ENCODE measurements at regions not wholly inside any gene's neighbourhood (a gene's known extent, or its start where the extent isn't known, plus 50 kb on each side); places are given as distances from the start of the nearest gene placed in this dataset.
"Not testable (repeated sequence)": the region's sequence is repeated elsewhere in the genome, so short reads cannot be mapped to it uniquely, and the experiment has no call there.

DNA sequence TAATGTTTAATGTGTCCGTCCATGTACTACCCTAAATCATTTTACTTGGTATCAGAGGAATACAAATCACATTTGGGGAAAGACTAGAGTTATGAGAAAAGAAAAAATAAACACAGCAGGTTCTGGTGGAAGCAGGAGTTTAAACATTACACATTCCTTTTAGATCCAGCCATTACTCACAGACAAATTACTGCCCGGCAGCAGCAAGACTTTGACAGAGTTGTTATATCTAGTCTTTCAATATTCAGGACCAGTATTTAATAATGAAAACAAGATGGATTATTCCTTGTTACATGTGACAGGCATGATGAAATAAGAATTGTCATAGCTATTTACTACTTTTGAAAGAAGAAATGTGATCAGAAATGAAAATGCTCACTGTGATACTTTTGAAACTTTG, 131.8 kb upstream of the GNAI1 start:
- H3K9ac ChIP-seq (replicated peaks; ENCODE audit: extremely low read depth, insufficient read depth, low read length), result no peak overlapping the region
- BruUV-seq (replicated peaks), result no TSS peak
- no peak for DNase-seq (ENCODE audit: low read depth, low spot score)

DNA sequence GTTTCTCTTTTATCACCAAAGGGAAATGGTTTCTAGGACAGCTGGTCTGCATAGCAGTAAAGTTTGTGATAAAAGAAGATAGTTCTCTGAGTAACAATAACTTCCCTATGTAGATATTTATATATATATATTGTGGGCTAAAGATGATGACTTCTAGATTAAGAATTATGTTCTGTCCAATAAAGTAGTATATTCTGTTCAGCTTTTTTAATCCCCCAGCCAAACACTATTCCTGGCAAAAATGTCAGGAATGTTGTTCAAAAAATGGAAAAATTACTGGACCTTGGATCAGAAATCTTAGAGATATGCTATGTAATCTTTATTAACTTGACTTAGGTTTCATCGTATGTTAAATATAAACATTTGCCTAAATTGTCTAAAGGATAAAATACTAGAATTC, 136.3 kb upstream of the GNAI1 start:
- TF ChIP-seq POLR2A (IDR thresholded peaks at IDR 0.05; ENCODE audit: low read depth, low read length), result no peak
- no peaks in the 10 kb centered on the region for H3K9me3 ChIP-seq (replicated peaks; ENCODE audit: control insufficient read depth, insufficient read depth, low read length)
- ChIA-PET CTCF (no interaction called here), POLR2A (no interaction called here)
- H3K27ac ChIP-seq (ENCODE audit: insufficient read depth, low read depth, low read length), result no peak overlapping the region
- H3K4me2 ChIP-seq (ENCODE audit: insufficient read depth, low read length), result no peak overlapping the region
- DNase-seq (ENCODE audit: low read depth, low spot score) (no peak), FAIRE-seq (no peak)
- no peak overlapping the region for H2AFZ ChIP-seq (ENCODE audit: low read depth, low read length)
- no peak overlapping the region for H3K4me3 ChIP-seq (replicated peaks in 1 of 3; ENCODE audit: insufficient read depth in 1 of 3, low read depth in 1 of 3, low read length in 3 of 3)
- dilution Hi-C loops (cut with MboI; ENCODE audit: extremely low pct_ligation_motif_present, low sequenced_read_pairs), result no loop called here
- H3K27me3 ChIP-seq (ENCODE audit: control insufficient read depth in 2 of 2, insufficient read depth in 2 of 2, low read length in 2 of 2), result no peaks in the 10 kb centered on the region
- no peak overlapping the region for H3K9ac ChIP-seq (replicated peaks; ENCODE audit: extremely low read depth, insufficient read depth, low read length)
- intact Hi-C loops (cut with micrococcal nuclease), result no loop called here
- H3K9me1 ChIP-seq (replicated peaks; ENCODE audit: control insufficient read depth, extremely low read depth, insufficient read depth, low read length), result no peaks in the 10 kb centered on the region
- H4K20me1 ChIP-seq (replicated peaks; ENCODE audit: control insufficient read depth, extremely low read depth, insufficient read depth, low read length), result no peaks in the 10 kb centered on the region
- no TSS peak for BruUV-seq (replicated peaks)
- H3K79me2 ChIP-seq (ENCODE audit: control insufficient read depth, insufficient read depth, low read length), result no peaks in the 10 kb centered on the region
- no peaks in the 10 kb centered on the region for H3K36me3 ChIP-seq (ENCODE audit: control insufficient read depth in 2 of 2, extremely low read depth in 1 of 2, insufficient read depth in 2 of 2, low read length in 2 of 2)
- no peaks in the 10 kb centered on the region for H3K4me1 ChIP-seq (ENCODE audit: control insufficient read depth, extremely low read depth, insufficient read depth, low read length)

More for the DNA sequence above, 131.8 kb upstream of the GNAI1 start:
- H3K36me3 ChIP-seq (ENCODE audit: control insufficient read depth in 2 of 2, extremely low read depth in 1 of 2, insufficient read depth in 2 of 2, low read length in 2 of 2), result no peaks in the 10 kb centered on the region
- H3K4me1 ChIP-seq (ENCODE audit: control insufficient read depth, extremely low read depth, insufficient read depth, low read length), result no peaks in the 10 kb centered on the region
- no peaks in the 10 kb centered on the region for H3K9me3 ChIP-seq (replicated peaks; ENCODE audit: control insufficient read depth, insufficient read depth, low read length)
- H4K20me1 ChIP-seq (replicated peaks; ENCODE audit: control insufficient read depth, extremely low read depth, insufficient read depth, low read length), result no peaks in the 10 kb centered on the region
- H3K9me1 ChIP-seq (replicated peaks; ENCODE audit: control insufficient read depth, extremely low read depth, insufficient read depth, low read length), result no peaks in the 10 kb centered on the region
- intact Hi-C loops (cut with micrococcal nuclease) (no loop called here), dilution Hi-C loops (cut with MboI; ENCODE audit: extremely low pct_ligation_motif_present, low sequenced_read_pairs) (no loop called here)
- H3K27ac ChIP-seq (ENCODE audit: insufficient read depth, low read depth, low read length), result no peak overlapping the region
- no peaks in the 10 kb centered on the region for H3K27me3 ChIP-seq (ENCODE audit: control insufficient read depth in 2 of 2, insufficient read depth in 2 of 2, low read length in 2 of 2)
- H3K4me2 ChIP-seq (ENCODE audit: insufficient read depth, low read length), result no peak overlapping the region
- no peak for FAIRE-seq
- H2AFZ ChIP-seq (ENCODE audit: low read depth, low read length), result no peak overlapping the region
- H3K4me3 ChIP-seq (replicated peaks in 1 of 3; ENCODE audit: insufficient read depth in 1 of 3, low read depth in 1 of 3, low read length in 3 of 3), result no peak overlapping the region
- TF ChIP-seq GATA2 (IDR thresholded peaks at IDR 0.05; ENCODE audit: insufficient read depth, insufficient read length, low read depth, low read length), result no peak
- POLR2A ChIA-PET, result no interaction called here
- CTCF ChIA-PET, result no interaction called here
- no peaks in the 10 kb centered on the region for H3K79me2 ChIP-seq (ENCODE audit: control insufficient read depth, insufficient read depth, low read length)

DNA sequence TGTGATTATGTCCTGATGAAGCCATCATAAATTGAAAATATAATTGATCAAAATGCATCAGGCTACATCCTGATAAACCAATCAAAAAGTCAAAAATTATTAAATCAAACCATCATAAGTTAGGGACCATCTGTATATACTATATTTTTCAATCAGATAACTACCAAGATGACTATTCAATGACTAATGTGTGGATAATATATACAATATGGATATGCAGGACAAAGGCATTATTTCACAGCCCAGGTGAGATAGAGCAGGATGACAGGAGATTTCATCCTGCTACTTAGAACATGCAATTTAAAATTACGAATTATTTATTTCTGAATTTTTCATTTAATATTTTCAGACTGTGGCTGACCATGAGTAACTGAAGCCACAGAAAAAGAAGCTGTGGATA, 137.3 kb upstream of the GNAI1 start:
- H3K4me1 ChIP-seq (ENCODE audit: control insufficient read depth, extremely low read depth, insufficient read depth, low read length), result no peaks in the 10 kb centered on the region
- no peak overlapping the region for H3K27ac ChIP-seq (ENCODE audit: insufficient read depth, low read depth, low read length)
- ChIA-PET POLR2A (no interaction called here), CTCF (no interaction called here)
- H3K36me3 ChIP-seq (ENCODE audit: control insufficient read depth in 2 of 2, extremely low read depth in 1 of 2, insufficient read depth in 2 of 2, low read length in 2 of 2), result no peaks in the 10 kb centered on the region
- no peak overlapping the region for H2AFZ ChIP-seq (ENCODE audit: low read depth, low read length)
- no peak for DNase-seq (ENCODE audit: low read depth, low spot score)
- H4K20me1 ChIP-seq (replicated peaks; ENCODE audit: control insufficient read depth, extremely low read depth, insufficient read depth, low read length), result no peaks in the 10 kb centered on the region
- no TSS peak for BruUV-seq (replicated peaks)
- no peak for FAIRE-seq
- no peak overlapping the region for H3K9ac ChIP-seq (replicated peaks; ENCODE audit: extremely low read depth, insufficient read depth, low read length)
- H3K4me3 ChIP-seq (replicated peaks in 1 of 3; ENCODE audit: insufficient read depth in 1 of 3, low read depth in 1 of 3, low read length in 3 of 3), result no peak overlapping the region
- H3K4me2 ChIP-seq (ENCODE audit: insufficient read depth, low read length), result no peak overlapping the region
- dilution Hi-C loops (cut with MboI; ENCODE audit: extremely low pct_ligation_motif_present, low sequenced_read_pairs) (no loop called here), intact Hi-C loops (cut with micrococcal nuclease) (no loop called here)
- no peak for TF ChIP-seq POLR2AphosphoS5 (IDR thresholded peaks at IDR 0.05; ENCODE audit: insufficient read depth, low read depth, low read length)
- no peaks in the 10 kb centered on the region for H3K79me2 ChIP-seq (ENCODE audit: control insufficient read depth, insufficient read depth, low read length)
- no peaks in the 10 kb centered on the region for H3K9me3 ChIP-seq (replicated peaks; ENCODE audit: control insufficient read depth, insufficient read depth, low read length)
- no peaks in the 10 kb centered on the region for H3K9me1 ChIP-seq (replicated peaks; ENCODE audit: control insufficient read depth, extremely low read depth, insufficient read depth, low read length)
- H3K27me3 ChIP-seq (ENCODE audit: control insufficient read depth in 2 of 2, insufficient read depth in 2 of 2, low read length in 2 of 2), result no peaks in the 10 kb centered on the region

DNA sequence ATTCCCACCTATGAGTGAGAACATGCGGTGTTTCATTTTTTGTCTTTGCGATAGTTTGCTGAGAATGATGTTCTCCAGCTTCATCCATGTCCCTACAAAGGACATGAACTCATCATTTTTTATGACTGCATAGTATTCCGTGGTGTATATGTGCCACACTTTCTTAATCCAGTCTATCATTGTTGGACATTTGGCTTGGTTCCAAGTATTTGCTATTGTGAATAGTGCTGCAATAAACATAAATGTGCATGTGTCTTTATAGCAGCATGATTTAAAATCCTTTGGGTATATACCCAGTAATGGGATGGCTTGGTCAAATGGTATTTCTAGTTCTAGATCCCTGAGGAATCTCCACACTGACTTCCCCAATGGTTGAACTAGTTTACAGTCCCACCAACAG, 138.9 kb upstream of the GNAI1 start:
- not testable (repeated sequence) for DNase-seq (ENCODE audit: low read depth, low spot score); H4K20me1 ChIP-seq (replicated peaks; ENCODE audit: control insufficient read depth, extremely low read depth, insufficient read depth, low read length)

More for the DNA sequence above, 138.9 kb upstream of the GNAI1 start:
- H3K4me3 ChIP-seq (replicated peaks in 1 of 3; ENCODE audit: insufficient read depth in 1 of 3, low read depth in 1 of 3, low read length in 3 of 3); H3K9me1 ChIP-seq (replicated peaks; ENCODE audit: control insufficient read depth, extremely low read depth, insufficient read depth, low read length); H3K4me2 ChIP-seq (ENCODE audit: insufficient read depth, low read length); intact Hi-C loops (cut with micrococcal nuclease); H3K9me3 ChIP-seq (replicated peaks; ENCODE audit: control insufficient read depth, insufficient read depth, low read length); H3K9ac ChIP-seq (replicated peaks; ENCODE audit: extremely low read depth, insufficient read depth, low read length); H3K4me1 ChIP-seq (ENCODE audit: control insufficient read depth, extremely low read depth, insufficient read depth, low read length); dilution Hi-C loops (cut with MboI; ENCODE audit: extremely low pct_ligation_motif_present, low sequenced_read_pairs); H2AFZ ChIP-seq (ENCODE audit: low read depth, low read length); H3K79me2 ChIP-seq (ENCODE audit: control insufficient read depth, insufficient read depth, low read length); BruUV-seq (replicated peaks); POLR2A ChIA-PET; FAIRE-seq; H3K27ac ChIP-seq (ENCODE audit: insufficient read depth, low read depth, low read length); H3K27me3 ChIP-seq (ENCODE audit: control insufficient read depth in 2 of 2, insufficient read depth in 2 of 2, low read length in 2 of 2); H3K36me3 ChIP-seq (ENCODE audit: control insufficient read depth in 2 of 2, extremely low read depth in 1 of 2, insufficient read depth in 2 of 2, low read length in 2 of 2): not testable (repeated sequence)
- CTCF ChIA-PET, result interaction anchor here (1.2 kb wide), 1 partner anchor 254 kb away, joined by 3 read pairs; no protein-coding TSS in a partner anchor

Data from endothelial cell of umbilical vein (primary cell).